Trophoblast cell (in vitro differentiated cells and primary cell): ENCODE measurements at regions not wholly inside any gene's neighbourhood (a gene's known extent, or its start where the extent isn't known, plus 50 kb on each side); places are given as distances from the start of the nearest gene placed in this dataset.

Source experiments
- DNase-seq, 2 donors: peaks; one replicate each; pipeline ENCODE4 v3.0.0-alpha.2; 2016
- H2AFZ ChIP-seq: 2 replicates; pipeline ENCODE4 v1.6.1; 2013; ENCODE audit warnings: low read length, moderate library complexity, mild to moderate bottlenecking; ENCODE audit not compliant: insufficient read depth, poor library complexity
- H2AK5ac ChIP-seq: 2 replicates; pipeline ENCODE4 v1.6.1; 2013; ENCODE audit warnings: mild to moderate bottlenecking, low read length
- H2BK120ac ChIP-seq: 2 replicates; pipeline ENCODE4 v1.6.1; 2013; ENCODE audit warnings: low read length, mild to moderate bottlenecking, moderate library complexity; ENCODE audit not compliant: insufficient read depth, poor library complexity
- H2BK12ac ChIP-seq: 2 replicates; pipeline ENCODE4 v1.6.1; 2013; ENCODE audit warnings: mild to moderate bottlenecking, low read length, moderate library complexity
- H2BK5ac ChIP-seq: 2 replicates; pipeline ENCODE4 v1.6.1; 2013; ENCODE audit warnings: low read length, low read depth, moderate library complexity, mild to moderate bottlenecking; ENCODE audit not compliant: poor library complexity
- H3K14ac ChIP-seq: 2 replicates; pipeline ENCODE4 v1.6.1; 2013; ENCODE audit warnings: mild to moderate bottlenecking, low read length
- H3K18ac ChIP-seq: 2 replicates; pipeline ENCODE4 v1.6.1; 2013; ENCODE audit warnings: mild to moderate bottlenecking, low read length
- H3K23ac ChIP-seq: 2 replicates; pipeline ENCODE4 v1.6.1; 2013; ENCODE audit warnings: low read length
- H3K27ac ChIP-seq: 2 replicates; pipeline ENCODE4 v1.5.1; 2013; ENCODE audit warnings: low read depth, mild to moderate bottlenecking, inconsistent platforms, low read length, moderate library complexity
- H3K27me3 ChIP-seq: 2 replicates; pipeline ENCODE4 v1.6.1; 2013; ENCODE audit warnings: inconsistent platforms, mild to moderate bottlenecking, low read length, moderate library complexity; ENCODE audit not compliant: insufficient read depth
- H3K36me3 ChIP-seq, 2 experiments: 1 replicate in 1 of 2; 2 replicates in 1 of 2; pipeline ENCODE4 v1.6.1; 2013; ENCODE audit warnings: low read length in 2 of 2, mild to moderate bottlenecking in 2 of 2, moderate library complexity in 1 of 2; ENCODE audit not compliant: insufficient read depth in 2 of 2, control insufficient read depth in 1 of 2
- H3K4ac ChIP-seq: 2 replicates; pipeline ENCODE4 v1.6.1; 2013; ENCODE audit warnings: low read depth, mild to moderate bottlenecking, low read length, moderate library complexity
- H3K4me1 ChIP-seq, 2 experiments: 1 replicate in 1 of 2; 2 replicates in 1 of 2; pipeline ENCODE4 v1.6.1; 2013; ENCODE audit warnings: low read length in 2 of 2, mild to moderate bottlenecking in 2 of 2, moderate library complexity in 1 of 2; ENCODE audit not compliant: insufficient read depth in 2 of 2, control insufficient read depth in 1 of 2
- H3K4me2 ChIP-seq: 2 replicates; pipeline ENCODE4 v1.6.1; 2013; ENCODE audit warnings: inconsistent platforms, mild to moderate bottlenecking, low read length, moderate library complexity
- H3K4me3 ChIP-seq: 2 replicates; pipeline ENCODE4 v1.5.1; 2013; ENCODE audit warnings: mild to moderate bottlenecking, low read depth, low read length, inconsistent platforms
- H3K79me1 ChIP-seq: one replicate; pipeline ENCODE4 v1.6.1; 2013; ENCODE audit warnings: low read length
- H3K79me2 ChIP-seq: 2 replicates; pipeline ENCODE4 v1.6.1; 2013; ENCODE audit warnings: low read length, mild to moderate bottlenecking; ENCODE audit not compliant: control insufficient read depth, insufficient read depth, poor library complexity
- H3K9ac ChIP-seq: 2 replicates; pipeline ENCODE4 v1.6.1; 2013; ENCODE audit warnings: mild to moderate bottlenecking, low read length
- H3K9me3 ChIP-seq: 2 replicates; pipeline ENCODE4 v1.6.1; 2013; ENCODE audit warnings: low read depth, mild to moderate bottlenecking, control low read depth, inconsistent platforms, low read length; ENCODE audit not compliant: insufficient read depth
- H4K12ac ChIP-seq: 2 replicates; pipeline ENCODE4 v1.6.1; 2013; ENCODE audit warnings: low read depth, mild to moderate bottlenecking, low read length, moderate library complexity
- H4K8ac ChIP-seq: 2 replicates; pipeline ENCODE4 v1.6.1; 2013; ENCODE audit warnings: low read depth, mild to moderate bottlenecking, low read length, moderate library complexity
- H4K91ac ChIP-seq: one replicate; pipeline ENCODE4 v1.6.1; 2013; ENCODE audit warnings: low read depth, mild to moderate bottlenecking, low read length, moderate library complexity
- WGBS: extraction: QIAGEN DNeasy Blood & Tissue Kit; methylation state at CpG from one replicate; pipeline ENCODE4 v1.1.7; 2013; ENCODE audit warnings: missing lambda C conversion rate; ENCODE audit not compliant: insufficient read length, insufficient coverage; ENCODE audit errors: extremely low coverage; 5-methylcytosine and 5-hydroxymethylcytosine counted together

- Histone ChIP-seq H4K8ac (no peak overlapping the region), H3K23ac (no peak overlapping the region), H2BK12ac (no peak overlapping the region), H3K36me3 (no peaks in the 10 kb centered on the region), H3K79me2 (no peaks in the 10 kb centered on the region), H3K27ac (no peak overlapping the region), H3K4me2 (no peak overlapping the region), H3K18ac (no peak overlapping the region), H4K12ac (no peak overlapping the region), H3K27me3 (no peaks in the 10 kb centered on the region), H3K79me1 (no peaks in the 10 kb centered on the region), H3K4me3 (no peak overlapping the region), H2AFZ (no peak overlapping the region), H2BK120ac (no peak overlapping the region), H3K9ac (no peak overlapping the region), H3K4ac (no peak overlapping the region), H3K4me1 (no peaks in the 10 kb centered on the region), H3K14ac (no peak overlapping the region), H2AK5ac (no peak overlapping the region), H2BK5ac (no peak overlapping the region), H3K9me3 (no peaks in the 10 kb centered on the region), H4K91ac (no peak overlapping the region)
- no peak for DNase-seq
- WGBS: no CpG with 5 or more reads among the region's 5 CpGs
Observed at GRCh38 chr2:6281524-6281923, 584.2 kb downstream of the CMPK2 start.

- no peaks in the 10 kb centered on the region for H3K79me1 ChIP-seq
- no peak for DNase-seq
- no peak overlapping the region for H3K23ac ChIP-seq
- H4K12ac ChIP-seq: no peak overlapping the region
- no peaks in the 10 kb centered on the region for H3K27me3 ChIP-seq
- no peak overlapping the region for H2AK5ac ChIP-seq
- no peaks in the 10 kb centered on the region for H3K4me1 ChIP-seq
- no peak overlapping the region for H4K8ac ChIP-seq
- no peak overlapping the region for H3K9ac ChIP-seq
- H2BK12ac ChIP-seq: no peak overlapping the region
- H3K18ac ChIP-seq: no peak overlapping the region
- H3K4me3 ChIP-seq: no peak overlapping the region
- H2BK5ac ChIP-seq: no peak overlapping the region
- no peak overlapping the region for H4K91ac ChIP-seq
- no peak overlapping the region for H3K14ac ChIP-seq
- H3K9me3 ChIP-seq: no peaks in the 10 kb centered on the region
- no peak overlapping the region for H2AFZ ChIP-seq
- no peaks in the 10 kb centered on the region for H3K36me3 ChIP-seq
- H3K27ac ChIP-seq: no peak overlapping the region
- H3K4ac ChIP-seq: no peak overlapping the region
- no peak overlapping the region for H2BK120ac ChIP-seq
- WGBS: no CpG with 5 or more reads among the region's 24 CpGs
- H3K79me2 ChIP-seq: no peaks in the 10 kb centered on the region
- H3K4me2 ChIP-seq: no peak overlapping the region
Observed at GRCh38 chr2:6283259-6283658, 582.4 kb downstream of the CMPK2 start.

- WGBS: no CpG with 5 or more reads among the region's 4 CpGs
- Histone ChIP-seq H3K4ac (no peak overlapping the region), H3K4me2 (no peak overlapping the region)
Observed at GRCh38 chr2:6287406-6287805, 578.3 kb downstream of the CMPK2 start.

GRCh38 chr2:6288791-6289190 is 576.9 kb downstream of the CMPK2 start:
- Histone ChIP-seq H2BK120ac (no peak overlapping the region), H4K12ac (no peak overlapping the region), H3K4me1 (no peaks in the 10 kb centered on the region), H3K4me3 (no peak overlapping the region), H3K79me1 (no peaks in the 10 kb centered on the region), H3K27ac (no peak overlapping the region), H3K14ac (no peak overlapping the region), H3K18ac (no peak overlapping the region), H4K8ac (no peak overlapping the region), H3K9me3 (peaks cover 6% of the 10 kb centered on the region), H3K4me2 (no peak overlapping the region), H3K4ac (no peak overlapping the region), H4K91ac (no peak overlapping the region), H3K23ac (no peak overlapping the region), H2AFZ (no peak overlapping the region), H2BK12ac (no peak overlapping the region), H3K27me3 (no peaks in the 10 kb centered on the region), H3K36me3 (peaks cover 0 to 2% of the 10 kb centered on the region in 2 experiments), H2AK5ac (no peak overlapping the region), H2BK5ac (no peak overlapping the region), H3K9ac (no peak overlapping the region), H3K79me2 (no peaks in the 10 kb centered on the region)
- no peak for DNase-seq

More at GRCh38 chr2:6287406-6287805, 578.3 kb downstream of the CMPK2 start:
- H3K36me3 ChIP-seq: no peaks in the 10 kb centered on the region
- H3K4me3 ChIP-seq: no peak overlapping the region
- H3K27ac ChIP-seq: no peak overlapping the region
- H2AK5ac ChIP-seq: no peak overlapping the region
- no peak overlapping the region for H3K9ac ChIP-seq
- no peak overlapping the region for H2AFZ ChIP-seq
- H3K79me2 ChIP-seq: no peaks in the 10 kb centered on the region
- no peak overlapping the region for H3K14ac ChIP-seq
- DNase-seq: no peak
- H4K8ac ChIP-seq: no peak overlapping the region
- no peak overlapping the region for H4K12ac ChIP-seq
- H2BK120ac ChIP-seq: no peak overlapping the region
- no peak overlapping the region for H2BK12ac ChIP-seq
- no peak overlapping the region for H2BK5ac ChIP-seq
- no peaks in the 10 kb centered on the region for H3K4me1 ChIP-seq
- H4K91ac ChIP-seq: no peak overlapping the region
- H3K79me1 ChIP-seq: no peaks in the 10 kb centered on the region
- H3K23ac ChIP-seq: no peak overlapping the region
- H3K27me3 ChIP-seq: no peaks in the 10 kb centered on the region
- H3K18ac ChIP-seq: no peak overlapping the region
- no peaks in the 10 kb centered on the region for H3K9me3 ChIP-seq
